Vagina (tissue), 2 donors: ENCODE measurements at regions not wholly inside any gene's neighbourhood (a gene's known extent, or its start where the extent isn't known, plus 50 kb on each side); places are given as distances from the start of the nearest gene placed in this dataset.

Source experiments
- CTCF ChIP-seq, 3 experiments: fragments of 450-650 bp in 2 of 3; fragments of 200-600 bp in 1 of 3; sonication (generic) in 1 of 3; IDR thresholded peaks; one replicate each; pipeline ENCODE4 v1.5.1; 2017 to 2019; ENCODE audit warnings: antibody characterized with exemption in 3 of 3, mild to moderate bottlenecking in 2 of 3, moderate library complexity in 2 of 3
- POLR2A ChIP-seq, 2 donors: fragments of 450-650 bp; IDR thresholded peaks; one replicate each; pipeline ENCODE4 v1.6.1; 2017; ENCODE audit warnings: antibody characterized with exemption in 2 of 2, mild to moderate bottlenecking in 2 of 2, moderate library complexity in 2 of 2

- no peak for TF ChIP-seq CTCF (IDR thresholded peaks at IDR 0.05)
- TF ChIP-seq POLR2A (IDR thresholded peaks at IDR 0.05) = no peak
These were observed 453.4 kb upstream of the CTNND2 start for GRCh38 chr5:12357626-12358025.
